HepG2 (cell line): ENCODE measurements at regions not wholly inside any gene's neighbourhood (a gene's known extent, or its start where the extent isn't known, plus 50 kb on each side); places are given as distances from the start of the nearest gene placed in this dataset.
A peak's percentile ranks its signal among the peaks of the same experiment; 100 is the strongest.

Source experiments
- ATAC-seq: fragments of 200-7000 bp; cut with Tn5 transposase; 3 replicates; pipeline ENCODE4 v1.9.1; 2020; ENCODE audit warnings: mild to moderate bottlenecking, moderate library complexity
- BruUV-seq: library from RNA; stranded (reverse); fragments of 400-500 nt; replicated peaks from 2 replicates; lab custom pipeline; 2021; lab: Mats Ljungman, UMichigan
- CTCF ChIA-PET: fragments of 300-600 bp; formaldehyde crosslinking; extraction: SDS; loops from one replicate; lab custom pipeline; 2021; ENCODE audit warnings: low total read pairs, inconsistent platforms, low intra/inter-chr PET ratio; lab: Yijun Ruan, JAX
- POLR2A ChIA-PET: fragments of 350-600 bp; sonication (Branson Sonifier 250); formaldehyde crosslinking; loops from one replicate; lab custom pipeline; 2020; ENCODE audit warnings: antibody characterized with exemption, inconsistent platforms; lab: Yijun Ruan, JAX
- DNase-seq: peaks from one replicate; pipeline ENCODE4 v3.0.0-alpha.2; 2015; ENCODE audit warnings: low spot score
- FAIRE-seq: peaks from 3 replicates; lab custom pipeline; 2011; peaks lifted over from hg19 to GRCh38; lab: Jason Lieb, UNC
- H2AFZ ChIP-seq: one replicate; pipeline ENCODE4 v1.6.1; 2011; ENCODE audit warnings: low read length, inconsistent platforms
- H3K27ac ChIP-seq: fragments of 300-600 bp; 3 replicates; pipeline ENCODE4 v1.8.0; 2011; ENCODE audit warnings: mixed run types, mild to moderate bottlenecking, mixed read lengths, low read length, inconsistent platforms; ENCODE audit not compliant: insufficient read depth; ENCODE audit errors: extremely low read length
- H3K27me3 ChIP-seq, 2 experiments: fragments of 200-600 bp in 1 of 2; 2 replicates in 1 of 2; 3 replicates in 1 of 2; pipeline versions ENCODE4 v1.6.0 to v1.8.0; 2011; ENCODE audit warnings: low read length in 2 of 2, mild to moderate bottlenecking in 2 of 2, moderate library complexity in 2 of 2, inconsistent platforms in 1 of 2; ENCODE audit not compliant: insufficient read depth in 2 of 2, control insufficient read depth in 1 of 2
- H3K36me3 ChIP-seq, 2 experiments: fragments of 200-600 bp in 1 of 2; replicated peaks in 1 of 2; 2 replicates in 1 of 2; 3 replicates in 1 of 2; pipeline versions ENCODE4 v1.5.1 to v1.8.0; 2011; ENCODE audit warnings: low read length in 2 of 2, inconsistent platforms in 1 of 2; ENCODE audit not compliant: insufficient read depth in 2 of 2, control insufficient read depth in 1 of 2
- H3K4me1 ChIP-seq: 2 replicates; pipeline ENCODE4 v1.5.1; 2012; ENCODE audit warnings: low read length, inconsistent platforms; ENCODE audit not compliant: insufficient read depth
- H3K4me2 ChIP-seq: 2 replicates; pipeline ENCODE4 v1.6.0; 2011; ENCODE audit warnings: low read depth, low read length, inconsistent platforms
- H3K4me3 ChIP-seq, 3 experiments: fragments of 200-600 bp in 1 of 3; sonication (generic), shearing (Covaris generic) in 1 of 3; replicated peaks in 1 of 3; 2 replicates each; pipeline ENCODE4 v1.5.1; 2011 to 2016; ENCODE audit warnings: low read length in 3 of 3, inconsistent platforms in 2 of 3, low read depth in 2 of 3, mild to moderate bottlenecking in 2 of 3, control low read depth in 1 of 3, mixed read lengths in 1 of 3; ENCODE audit not compliant: insufficient read depth in 1 of 3
- H3K79me2 ChIP-seq: one replicate; pipeline ENCODE4 v1.6.1; 2011; ENCODE audit warnings: low read length, inconsistent platforms; ENCODE audit not compliant: insufficient read depth
- H3K9ac ChIP-seq: 2 replicates; pipeline ENCODE4 v1.6.0; 2011; ENCODE audit warnings: mild to moderate bottlenecking, low read depth, low read length, inconsistent platforms; ENCODE audit not compliant: insufficient read depth
- H3K9me3 ChIP-seq: 2 replicates; pipeline ENCODE4 v1.5.1; 2012; ENCODE audit warnings: mild to moderate bottlenecking, low read length
- H4K20me1 ChIP-seq: 2 replicates; pipeline ENCODE4 v1.6.0; 2011; ENCODE audit warnings: inconsistent platforms, mild to moderate bottlenecking, low read length, moderate library complexity; ENCODE audit not compliant: insufficient read depth
- KDM6A ChIP-seq: IDR thresholded peaks from 2 replicates; pipeline ENCODE4 v1.6.1; 2016; ENCODE audit warnings: low read depth
- MAFF ChIP-seq: IDR thresholded peaks from 2 replicates; pipeline ENCODE4 v1.6.1; 2011; ENCODE audit warnings: low read depth, low read length, improper control_type of control experiment
- MAFK ChIP-seq, 2 experiments: IDR thresholded peaks in 1 of 2; conservative IDR thresholded peaks in 1 of 2; 2 replicates each; pipeline ENCODE4 v1.6.1; 2011; ENCODE audit warnings: improper control_type of control experiment in 2 of 2, low read length in 2 of 2
- NFIC ChIP-seq: IDR thresholded peaks from 2 replicates; pipeline ENCODE4 v1.6.1; 2012; ENCODE audit warnings: mild to moderate bottlenecking, low read length, inconsistent platforms
- SIN3B ChIP-seq: fragments of 150-350 bp; IDR thresholded peaks from 2 replicates; pipeline ENCODE4 v1.6.1; 2014; ENCODE audit warnings: low read length
- TP53 ChIP-seq: sonication (generic); formaldehyde crosslinking; conservative IDR thresholded peaks from 2 replicates; pipeline ENCODE4 v1.4.0; 2020; ENCODE audit warnings: missing genetic modification reagents
- ZNF281 ChIP-seq: sonication (generic); formaldehyde crosslinking; IDR thresholded peaks from 2 replicates; pipeline ENCODE4 v1.4.0; 2020; ENCODE audit warnings: missing genetic modification reagents, borderline replicate concordance
- WGBS: methylation state at CpG from one replicate; pipeline ENCODE4 v1.1.6; 2017; ENCODE audit warnings: low lambda C conversion rate; 5-methylcytosine and 5-hydroxymethylcytosine counted together
- in situ Hi-C: cut with HindIII; loops from 2 replicates; pipeline ENCODE4 v1.10.0; 2017; ENCODE audit warnings: low pct_unique_long_range_greater_than_20kb; ENCODE audit not compliant: extremely low pct_ligation_motif_present
- intact Hi-C: fragments of 100-400 bp; cut with micrococcal nuclease; formaldehyde crosslinking; loops from one replicate; pipeline ENCODE4 v1.10.0; 2022; ENCODE audit not compliant: unreplicated experiment

- in situ Hi-C loops = no loop called here
- H3K4me2 ChIP-seq = no peak overlapping the region
- ChIA-PET POLR2A (no interaction called here), CTCF (no interaction called here)
- no peaks in the 10 kb centered on the region for H3K27me3 ChIP-seq
- BruUV-seq = no TSS peak
- H3K4me1 ChIP-seq = no peaks in the 10 kb centered on the region
- H3K9me3 ChIP-seq = peaks cover 46% of the 10 kb centered on the region
- H4K20me1 ChIP-seq = no peaks in the 10 kb centered on the region
- no peak overlapping the region for H3K4me3 ChIP-seq
- H3K27ac ChIP-seq = no peak overlapping the region
- ATAC-seq (no peak), FAIRE-seq (no peak), DNase-seq (no peak)
- 8% methylated on average over 3 of the region's 3 CpGs for WGBS
- no peaks in the 10 kb centered on the region for H3K79me2 ChIP-seq
- no peak overlapping the region for H3K9ac ChIP-seq
- intact Hi-C loops = no loop called here
- H2AFZ ChIP-seq = no peak overlapping the region
- H3K36me3 ChIP-seq = no peaks in the 10 kb centered on the region
- TF ChIP-seq MAFK (conservative IDR thresholded peaks at IDR 0.05 in 1 of 2, IDR thresholded peaks at IDR 0.05 in 1 of 2; ENCODE audit: low read length in 2 of 2) (peak; percentile 23 to 77; a peak in 2 of 4 replicates), TP53 (CRISPR knock-in tag) (no peak), MAFF (peak; percentile 36; the same call in 1 of the 2 replicates), KDM6A (CRISPR knock-in tag) (no peak)
Observed at GRCh38 chr11:25225078-25225477, 728.2 kb downstream of the LUZP2 start.

DNA sequence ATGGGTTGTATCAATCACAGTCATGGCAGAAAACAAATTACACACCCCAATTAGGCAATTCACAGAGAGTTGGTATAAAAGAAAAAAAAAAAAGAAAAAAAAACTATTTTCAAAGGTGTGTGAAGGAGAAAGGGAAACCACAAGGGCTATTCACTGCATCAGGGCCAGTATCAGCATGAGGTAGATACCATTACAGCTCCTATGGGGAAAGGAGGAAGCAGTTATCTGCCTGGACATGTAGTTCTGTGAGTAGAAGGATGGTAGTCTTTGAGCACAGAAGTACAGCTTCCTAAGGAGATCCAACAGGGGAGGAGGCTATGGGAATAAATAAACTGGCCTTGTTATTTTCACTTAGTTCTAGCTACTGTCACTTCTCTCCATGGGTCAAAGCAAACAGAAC is 746.1 kb downstream of the LUZP2 start:
- Histone ChIP-seq H3K4me1 (no peaks in the 10 kb centered on the region), H4K20me1 (no peaks in the 10 kb centered on the region), H3K9ac (no peak overlapping the region), H3K27me3 (no peaks in the 10 kb centered on the region), H3K79me2 (no peaks in the 10 kb centered on the region), H3K4me2 (no peak overlapping the region), H3K36me3 (no peaks in the 10 kb centered on the region), H3K27ac (no peak overlapping the region), H3K4me3 (no peak overlapping the region), H2AFZ (no peak overlapping the region), H3K9me3 (peaks cover 19% of the 10 kb centered on the region)
- ATAC-seq = no peak
- no peak for DNase-seq
- FAIRE-seq = no peak
- intact Hi-C loops (no loop called here), in situ Hi-C loops (no loop called here)
- CTCF ChIA-PET = no interaction called here
- TF ChIP-seq NFIC = no peak
- TF ChIP-seq SIN3B = no peak
- no peak for TF ChIP-seq ZNF281 (CRISPR knock-in tag)
- POLR2A ChIA-PET = no interaction called here
- BruUV-seq = no TSS peak
